HEK293 (cell line): ENCODE measurements at regions not wholly inside any gene's neighbourhood (a gene's known extent, or its start where the extent isn't known, plus 50 kb on each side); places are given as distances from the start of the nearest gene placed in this dataset.

Experiments used
- CTCF ChIA-PET: fragments of 350-600 bp; formaldehyde crosslinking; extraction: SDS; loops from one replicate; lab custom pipeline; 2021; ENCODE audit warnings: antibody characterized with exemption; lab: Yijun Ruan, JAX
- POLR2A ChIA-PET: fragments of 300-600 bp; formaldehyde crosslinking; extraction: SDS; loops from one replicate; lab custom pipeline; 2020; ENCODE audit warnings: antibody characterized with exemption, inconsistent platforms; lab: Yijun Ruan, JAX
- H3K27ac ChIP-seq: fragments of 200-500 bp; sonication (Bioruptor generic); 2 replicates; pipeline ENCODE4 v1.5.1; 2014; ENCODE audit warnings: low read depth, low read length, control low read depth, inconsistent platforms; ENCODE audit errors: extremely low read depth
- H3K36me3 ChIP-seq, 2 experiments: fragments of 200-500 bp in 1 of 2; sonication (Bioruptor generic) in 1 of 2; 1 replicate in 1 of 2; 2 replicates in 1 of 2; pipeline ENCODE4 v1.5.1; 2014 to 2017; ENCODE audit warnings: inconsistent platforms in 2 of 2, low read length in 2 of 2; ENCODE audit not compliant: control insufficient read depth in 2 of 2, insufficient read depth in 1 of 2
- H3K4me1 ChIP-seq: fragments of 200-500 bp; sonication (Bioruptor generic); 2 replicates; pipeline ENCODE4 v1.5.1; 2014; ENCODE audit warnings: mild to moderate bottlenecking, low read length, inconsistent platforms; ENCODE audit not compliant: control insufficient read depth, insufficient read depth
- H3K4me3 ChIP-seq: 2 replicates; pipeline ENCODE4 v1.5.1; 2011; ENCODE audit warnings: low read depth, mild to moderate bottlenecking, control low read depth, low read length, moderate library complexity
- H3K9me3 ChIP-seq: fragments of 200-500 bp; sonication (Bioruptor generic); 2 replicates; pipeline ENCODE4 v1.5.1; 2014; ENCODE audit warnings: low read depth, low read length, inconsistent platforms; ENCODE audit not compliant: control insufficient read depth, insufficient read depth
- FEZF1 ChIP-seq: fragments of 450-650 bp; formaldehyde crosslinking; IDR thresholded peaks from 2 replicates; pipeline ENCODE4 v1.5.1; 2016; ENCODE audit warnings: missing biosample characterization, missing genetic modification characterization
- GFI1B ChIP-seq: fragments of 450-650 bp; formaldehyde crosslinking; IDR thresholded peaks from 2 replicates; pipeline ENCODE4 v1.5.1; 2016; ENCODE audit warnings: missing biosample characterization, missing genetic modification characterization
- GLIS1 ChIP-seq: fragments of 450-650 bp; formaldehyde crosslinking; IDR thresholded peaks from 2 replicates; pipeline ENCODE4 v1.5.1; 2016; ENCODE audit warnings: missing biosample characterization, missing genetic modification characterization
- GLIS2 ChIP-seq: fragments of 450-650 bp; formaldehyde crosslinking; IDR thresholded peaks from 2 replicates; pipeline ENCODE4 v1.5.1; 2016; ENCODE audit warnings: missing biosample characterization, missing genetic modification characterization
- IKZF3 ChIP-seq: fragments of 450-650 bp; IDR thresholded peaks from 2 replicates; pipeline ENCODE4 v1.5.0; 2018; ENCODE audit warnings: missing biosample characterization, mild to moderate bottlenecking, missing genetic modification characterization, moderate library complexity
- MZF1 ChIP-seq: fragments of 450-650 bp; formaldehyde crosslinking; IDR thresholded peaks from 2 replicates; pipeline ENCODE4 v1.5.1; 2017; ENCODE audit warnings: missing biosample characterization, missing genetic modification characterization, borderline replicate concordance
- OSR2 ChIP-seq: fragments of 450-650 bp; formaldehyde crosslinking; IDR thresholded peaks from 2 replicates; pipeline ENCODE4 v1.5.1; 2016; ENCODE audit warnings: missing biosample characterization, missing genetic modification characterization
- PRDM1 ChIP-seq: fragments of 450-650 bp; formaldehyde crosslinking; IDR thresholded peaks from 2 replicates; pipeline ENCODE4; 2016; ENCODE audit warnings: missing biosample characterization, missing genetic modification characterization
- SCRT1 ChIP-seq: fragments of 450-650 bp; formaldehyde crosslinking; IDR thresholded peaks from 2 replicates; pipeline ENCODE4 v1.5.1; 2016; ENCODE audit warnings: missing biosample characterization, missing genetic modification characterization, borderline replicate concordance
- SP7 ChIP-seq: fragments of 450-650 bp; formaldehyde crosslinking; IDR thresholded peaks from 2 replicates; pipeline ENCODE4 v1.5.1; 2016; ENCODE audit warnings: missing biosample characterization, missing genetic modification characterization
- TRIM28 ChIP-seq: IDR thresholded peaks from 2 replicates; pipeline ENCODE4 v1.6.1; 2011; ENCODE audit warnings: low read length, control low read depth, borderline replicate concordance
- ZBTB17 ChIP-seq: fragments of 450-650 bp; formaldehyde crosslinking; IDR thresholded peaks from 2 replicates; pipeline ENCODE4 v1.5.1; 2016; ENCODE audit warnings: missing biosample characterization, missing genetic modification characterization
- ZIC2 ChIP-seq: fragments of 450-650 bp; formaldehyde crosslinking; IDR thresholded peaks from 2 replicates; pipeline ENCODE4 v1.5.1; 2016; ENCODE audit warnings: missing biosample characterization, missing genetic modification characterization
- ZNF10 ChIP-seq: fragments of 450-650 bp; formaldehyde crosslinking; IDR thresholded peaks from 2 replicates; pipeline ENCODE4 v1.5.1; 2017; ENCODE audit warnings: missing biosample characterization, missing genetic modification characterization
- ZNF174 ChIP-seq: fragments of 450-650 bp; formaldehyde crosslinking; IDR thresholded peaks from 2 replicates; pipeline ENCODE4 v1.5.0; 2017; ENCODE audit warnings: missing biosample characterization, mild to moderate bottlenecking, missing genetic modification characterization
- ZNF175 ChIP-seq: fragments of 450-650 bp; formaldehyde crosslinking; IDR thresholded peaks from 2 replicates; pipeline ENCODE4 v1.5.1; 2016; ENCODE audit warnings: missing biosample characterization, missing genetic modification characterization
- ZNF2 ChIP-seq: fragments of 450-650 bp; formaldehyde crosslinking; IDR thresholded peaks from 2 replicates; pipeline ENCODE4 v1.5.1; 2016; ENCODE audit warnings: missing biosample characterization, missing genetic modification characterization
- ZNF202 ChIP-seq: fragments of 450-650 bp; formaldehyde crosslinking; IDR thresholded peaks from 2 replicates; pipeline ENCODE4 v1.5.1; 2016; ENCODE audit warnings: missing biosample characterization, missing genetic modification characterization, borderline replicate concordance
- ZNF266 ChIP-seq: fragments of 450-650 bp; formaldehyde crosslinking; IDR thresholded peaks from 2 replicates; pipeline ENCODE4 v1.5.1; 2016; ENCODE audit warnings: missing biosample characterization, missing genetic modification characterization, low read depth
- ZNF274 ChIP-seq, 2 experiments: fragments of 200-500 bp in 1 of 2; fragments of 450-650 bp in 1 of 2; sonication (Bioruptor generic) in 1 of 2; formaldehyde crosslinking in 1 of 2; IDR thresholded peaks; 2 replicates each; pipeline versions ENCODE4 v1.5.1 to v1.6.1; 2014 to 2016; ENCODE audit warnings: borderline replicate concordance in 1 of 2, inconsistent platforms in 1 of 2, low read length in 1 of 2, missing biosample characterization in 1 of 2, missing genetic modification characterization in 1 of 2
- ZNF335 ChIP-seq: fragments of 450-650 bp; formaldehyde crosslinking; conservative IDR thresholded peaks from 2 replicates; pipeline ENCODE4 v1.5.1; 2016; ENCODE audit warnings: missing biosample characterization, missing genetic modification characterization
- ZNF529 ChIP-seq: fragments of 450-650 bp; formaldehyde crosslinking; IDR thresholded peaks from 2 replicates; pipeline ENCODE4 v1.5.1; 2017; ENCODE audit warnings: missing genetic modification characterization, missing biosample characterization; ENCODE audit not compliant: insufficient replicate concordance
- ZNF558 ChIP-seq: fragments of 450-650 bp; formaldehyde crosslinking; IDR thresholded peaks from 2 replicates; pipeline ENCODE4 v1.5.1; 2016; ENCODE audit warnings: missing biosample characterization, missing genetic modification characterization
- ZNF561 ChIP-seq: fragments of 450-650 bp; IDR thresholded peaks from 2 replicates; pipeline ENCODE4 v1.5.1; 2018; ENCODE audit warnings: missing biosample characterization, missing genetic modification characterization, borderline replicate concordance
- ZNF600 ChIP-seq: fragments of 450-650 bp; formaldehyde crosslinking; IDR thresholded peaks from 2 replicates; pipeline ENCODE4 v1.5.1; 2016; ENCODE audit warnings: missing biosample characterization, missing genetic modification characterization
- ZNF654 ChIP-seq: fragments of 450-650 bp; formaldehyde crosslinking; IDR thresholded peaks from 2 replicates; pipeline ENCODE4 v1.5.1; 2016; ENCODE audit warnings: low read depth, missing biosample characterization, missing genetic modification characterization
- ZNF830 ChIP-seq: fragments of 450-650 bp; IDR thresholded peaks from 2 replicates; pipeline ENCODE4 v1.5.0; 2018; ENCODE audit warnings: missing biosample characterization, missing genetic modification characterization, low read depth, mild to moderate bottlenecking, moderate library complexity
- ZNF843 ChIP-seq: fragments of 450-650 bp; formaldehyde crosslinking; IDR thresholded peaks from 2 replicates; pipeline ENCODE4 v1.5.1; 2016; ENCODE audit warnings: missing biosample characterization, missing genetic modification characterization
- ZXDB ChIP-seq: fragments of 450-650 bp; formaldehyde crosslinking; IDR thresholded peaks from 2 replicates; pipeline ENCODE4 v1.5.1; 2016; ENCODE audit warnings: missing biosample characterization, missing genetic modification characterization
- TF ChIP-seq, protein P1 (sequence below): fragments of 450-650 bp; IDR thresholded peaks from 2 replicates; pipeline ENCODE4 v1.5.1; 2018; ENCODE audit warnings: missing biosample characterization, mild to moderate bottlenecking, missing genetic modification characterization
- TF ChIP-seq, protein P2 (sequence below): fragments of 450-650 bp; formaldehyde crosslinking; IDR thresholded peaks from 2 replicates; pipeline ENCODE4 v1.5.1; 2017; ENCODE audit warnings: missing biosample characterization, missing genetic modification characterization
- TF ChIP-seq, protein P3 (sequence below): fragments of 450-650 bp; formaldehyde crosslinking; IDR thresholded peaks from 2 replicates; pipeline ENCODE4 v1.5.1; 2016; ENCODE audit warnings: missing biosample characterization, missing genetic modification characterization, borderline replicate concordance

DNA sequence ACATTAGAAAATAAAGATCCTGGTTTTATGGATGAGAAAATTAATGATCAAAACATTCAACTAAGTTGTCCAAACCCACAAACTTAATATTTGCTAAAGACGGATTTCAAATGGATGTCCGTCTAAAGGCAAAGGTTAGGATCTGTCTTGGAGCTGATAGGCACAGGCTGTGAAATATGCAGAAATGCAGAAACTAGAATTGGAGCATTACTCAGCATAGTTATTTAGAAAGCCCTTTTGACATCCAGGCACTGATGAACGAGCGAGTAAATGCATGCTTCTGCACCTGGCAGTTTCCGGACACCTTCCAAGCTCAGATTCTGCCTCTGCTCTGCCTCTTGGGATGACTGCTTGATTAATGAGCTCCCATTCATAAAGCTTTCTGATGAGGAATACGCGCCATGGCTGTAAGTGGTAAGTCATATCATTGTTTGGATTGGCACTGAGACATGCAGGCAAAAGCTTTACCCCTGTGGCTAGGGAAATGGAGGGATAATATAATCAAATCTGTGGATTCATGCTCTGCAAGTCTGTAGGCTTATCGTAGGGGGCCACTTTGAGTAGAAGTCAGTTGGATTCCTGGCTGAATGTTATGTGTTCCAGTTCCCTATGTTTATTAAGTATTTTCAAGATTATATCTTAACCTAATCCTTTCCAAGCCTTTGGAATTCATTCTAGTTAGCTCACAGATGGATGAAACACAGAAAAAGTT, 2176.3 kb upstream of the CELF4 start:
- Histone ChIP-seq H3K36me3 (no peaks in the 10 kb centered on the region), H3K27ac (no peak overlapping the region), H3K4me3 (no peak overlapping the region), H3K4me1 (peaks cover 5% of the 10 kb centered on the region; the same call in 1 of the 2 replicates), H3K9me3 (no peaks in the 10 kb centered on the region)
- ChIA-PET POLR2A (no interaction called here), CTCF (interaction anchor here (0.7 kb wide), 3 partner anchors 55 to 1260 kb away, joined by 3 read pairs; no protein-coding TSS in a partner anchor)
- TF ChIP-seq ZNF558 (tag by site-specific recombination) (peak; percentile 33; the same call in 1 of the 2 replicates), ZNF10 (tag by site-specific recombination) (peak; percentile 93), SCRT1 (tag by site-specific recombination) (no peak; the same call in 1 of the 2 replicates), OSR2 (tag by site-specific recombination) (peak; percentile 81), IKZF3 (tag by site-specific recombination) (0 out of 2 replicates have a peak, but pooled peaks have one; percentile 34), ZXDB (tag by site-specific recombination) (peak; percentile 54), ZNF202 (tag by site-specific recombination) (no peak), ZNF843 (tag by site-specific recombination) (peak; percentile 82), ZNF274 (IDR thresholded peaks at IDR 0.05; ENCODE audit: low read length) (no peak), ZNF274 (tag by site-specific recombination; IDR thresholded peaks at IDR 0.05; ENCODE audit: borderline replicate concordance) (no peak), ZBTB17 (tag by site-specific recombination) (peak; percentile 33; the same call in 1 of the 2 replicates), ZIC2 (tag by site-specific recombination) (peak; percentile 80), FEZF1 (tag by site-specific recombination) (peak; percentile 99), ZNF266 (no peak), ZNF830 (tag by site-specific recombination) (no peak), ZNF2 (no peak), GLIS2 (tag by site-specific recombination) (no peak), ZNF335 (peak; percentile 38; the same call in 1 of the 2 replicates), ZNF175 (tag by site-specific recombination) (no peak), ZNF529 (tag by site-specific recombination) (no peak), TRIM28 (peak; percentile 93), MZF1 (tag by site-specific recombination) (peak; percentile 75; the same call in 1 of the 2 replicates), ZNF561 (tag by site-specific recombination) (no peak), ZNF654 (tag by site-specific recombination) (no peak), PRDM1 (no peak), GLIS1 (0 out of 2 replicates have a peak, but pooled peaks have one; percentile 11), SP7 (peak; percentile 67), GFI1B (tag by site-specific recombination) (0 out of 2 replicates have a peak, but pooled peaks have one; percentile 73), ZNF174 (tag by site-specific recombination) (no peak), ZNF600 (peak; percentile 52; the same call in 1 of the 2 replicates)
- TF ChIP-seq, protein P1, sequence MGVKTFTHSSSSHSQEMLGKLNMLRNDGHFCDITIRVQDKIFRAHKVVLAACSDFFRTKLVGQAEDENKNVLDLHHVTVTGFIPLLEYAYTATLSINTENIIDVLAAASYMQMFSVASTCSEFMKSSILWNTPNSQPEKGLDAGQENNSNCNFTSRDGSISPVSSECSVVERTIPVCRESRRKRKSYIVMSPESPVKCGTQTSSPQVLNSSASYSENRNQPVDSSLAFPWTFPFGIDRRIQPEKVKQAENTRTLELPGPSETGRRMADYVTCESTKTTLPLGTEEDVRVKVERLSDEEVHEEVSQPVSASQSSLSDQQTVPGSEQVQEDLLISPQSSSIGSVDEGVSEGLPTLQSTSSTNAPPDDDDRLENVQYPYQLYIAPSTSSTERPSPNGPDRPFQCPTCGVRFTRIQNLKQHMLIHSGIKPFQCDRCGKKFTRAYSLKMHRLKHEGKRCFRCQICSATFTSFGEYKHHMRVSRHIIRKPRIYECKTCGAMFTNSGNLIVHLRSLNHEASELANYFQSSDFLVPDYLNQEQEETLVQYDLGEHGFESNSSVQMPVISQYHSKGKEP (tag by site-specific recombination): peak; percentile 65
- TF ChIP-seq, protein P2, sequence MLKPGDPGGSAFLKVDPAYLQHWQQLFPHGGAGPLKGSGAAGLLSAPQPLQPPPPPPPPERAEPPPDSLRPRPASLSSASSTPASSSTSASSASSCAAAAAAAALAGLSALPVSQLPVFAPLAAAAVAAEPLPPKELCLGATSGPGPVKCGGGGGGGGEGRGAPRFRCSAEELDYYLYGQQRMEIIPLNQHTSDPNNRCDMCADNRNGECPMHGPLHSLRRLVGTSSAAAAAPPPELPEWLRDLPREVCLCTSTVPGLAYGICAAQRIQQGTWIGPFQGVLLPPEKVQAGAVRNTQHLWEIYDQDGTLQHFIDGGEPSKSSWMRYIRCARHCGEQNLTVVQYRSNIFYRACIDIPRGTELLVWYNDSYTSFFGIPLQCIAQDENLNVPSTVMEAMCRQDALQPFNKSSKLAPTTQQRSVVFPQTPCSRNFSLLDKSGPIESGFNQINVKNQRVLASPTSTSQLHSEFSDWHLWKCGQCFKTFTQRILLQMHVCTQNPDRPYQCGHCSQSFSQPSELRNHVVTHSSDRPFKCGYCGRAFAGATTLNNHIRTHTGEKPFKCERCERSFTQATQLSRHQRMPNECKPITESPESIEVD (tag by site-specific recombination): peak; percentile 41
- TF ChIP-seq, protein P3, sequence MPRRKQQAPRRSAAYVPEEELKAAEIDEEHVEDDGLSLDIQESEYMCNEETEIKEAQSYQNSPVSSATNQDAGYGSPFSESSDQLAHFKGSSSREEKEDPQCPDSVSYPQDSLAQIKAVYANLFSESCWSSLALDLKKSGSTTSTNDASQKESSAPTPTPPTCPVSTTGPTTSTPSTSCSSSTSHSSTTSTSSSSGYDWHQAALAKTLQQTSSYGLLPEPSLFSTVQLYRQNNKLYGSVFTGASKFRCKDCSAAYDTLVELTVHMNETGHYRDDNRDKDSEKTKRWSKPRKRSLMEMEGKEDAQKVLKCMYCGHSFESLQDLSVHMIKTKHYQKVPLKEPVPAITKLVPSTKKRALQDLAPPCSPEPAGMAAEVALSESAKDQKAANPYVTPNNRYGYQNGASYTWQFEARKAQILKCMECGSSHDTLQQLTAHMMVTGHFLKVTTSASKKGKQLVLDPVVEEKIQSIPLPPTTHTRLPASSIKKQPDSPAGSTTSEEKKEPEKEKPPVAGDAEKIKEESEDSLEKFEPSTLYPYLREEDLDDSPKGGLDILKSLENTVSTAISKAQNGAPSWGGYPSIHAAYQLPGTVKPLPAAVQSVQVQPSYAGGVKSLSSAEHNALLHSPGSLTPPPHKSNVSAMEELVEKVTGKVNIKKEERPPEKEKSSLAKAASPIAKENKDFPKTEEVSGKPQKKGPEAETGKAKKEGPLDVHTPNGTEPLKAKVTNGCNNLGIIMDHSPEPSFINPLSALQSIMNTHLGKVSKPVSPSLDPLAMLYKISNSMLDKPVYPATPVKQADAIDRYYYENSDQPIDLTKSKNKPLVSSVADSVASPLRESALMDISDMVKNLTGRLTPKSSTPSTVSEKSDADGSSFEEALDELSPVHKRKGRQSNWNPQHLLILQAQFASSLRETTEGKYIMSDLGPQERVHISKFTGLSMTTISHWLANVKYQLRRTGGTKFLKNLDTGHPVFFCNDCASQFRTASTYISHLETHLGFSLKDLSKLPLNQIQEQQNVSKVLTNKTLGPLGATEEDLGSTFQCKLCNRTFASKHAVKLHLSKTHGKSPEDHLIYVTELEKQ (tag by site-specific recombination): peak; percentile 69; the same call in 1 of the 2 replicates
